GM12873 (cell line): ENCODE measurements at regions not wholly inside any gene's neighbourhood (a gene's known extent, or its start where the extent isn't known, plus 50 kb on each side); places are given as distances from the start of the nearest gene placed in this dataset.

ENCODE experiments used
- TF ChIP-seq, protein P1 (sequence below): IDR thresholded peaks from 2 replicates; pipeline ENCODE4 v1.5.1; 2012; ENCODE audit warnings: low read depth, mild to moderate bottlenecking, moderate library complexity, low read length, control low read depth; ENCODE audit not compliant: insufficient read depth; ENCODE audit errors: missing control alignments

DNA sequence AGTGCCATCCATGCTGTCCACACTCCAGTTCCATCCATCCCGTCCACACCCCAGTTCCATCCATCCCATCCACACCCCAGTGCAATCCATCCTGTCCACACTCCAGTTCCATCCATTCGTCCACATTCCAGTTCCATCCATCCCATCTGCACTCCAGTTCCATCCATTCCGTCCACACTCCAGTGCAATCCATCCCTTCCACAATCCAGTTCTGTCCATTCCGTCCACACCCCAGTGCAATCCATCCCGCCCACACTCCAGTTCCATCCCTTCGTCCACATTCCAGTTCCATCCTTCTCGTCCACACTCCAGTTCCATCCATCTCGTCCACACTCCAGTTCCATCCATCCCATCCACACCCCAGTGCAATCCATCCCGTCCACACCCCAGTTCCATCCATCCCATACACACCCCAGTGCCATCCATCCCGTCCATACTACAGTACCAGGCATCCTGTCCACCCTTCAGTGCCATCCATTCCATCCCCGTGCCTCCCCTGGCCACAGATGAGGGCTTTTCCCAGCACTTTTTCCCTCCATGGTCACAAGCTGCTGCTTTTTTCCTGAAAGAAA, 704.0 kb downstream of the BRD1 start:
- TF ChIP-seq, protein P1, sequence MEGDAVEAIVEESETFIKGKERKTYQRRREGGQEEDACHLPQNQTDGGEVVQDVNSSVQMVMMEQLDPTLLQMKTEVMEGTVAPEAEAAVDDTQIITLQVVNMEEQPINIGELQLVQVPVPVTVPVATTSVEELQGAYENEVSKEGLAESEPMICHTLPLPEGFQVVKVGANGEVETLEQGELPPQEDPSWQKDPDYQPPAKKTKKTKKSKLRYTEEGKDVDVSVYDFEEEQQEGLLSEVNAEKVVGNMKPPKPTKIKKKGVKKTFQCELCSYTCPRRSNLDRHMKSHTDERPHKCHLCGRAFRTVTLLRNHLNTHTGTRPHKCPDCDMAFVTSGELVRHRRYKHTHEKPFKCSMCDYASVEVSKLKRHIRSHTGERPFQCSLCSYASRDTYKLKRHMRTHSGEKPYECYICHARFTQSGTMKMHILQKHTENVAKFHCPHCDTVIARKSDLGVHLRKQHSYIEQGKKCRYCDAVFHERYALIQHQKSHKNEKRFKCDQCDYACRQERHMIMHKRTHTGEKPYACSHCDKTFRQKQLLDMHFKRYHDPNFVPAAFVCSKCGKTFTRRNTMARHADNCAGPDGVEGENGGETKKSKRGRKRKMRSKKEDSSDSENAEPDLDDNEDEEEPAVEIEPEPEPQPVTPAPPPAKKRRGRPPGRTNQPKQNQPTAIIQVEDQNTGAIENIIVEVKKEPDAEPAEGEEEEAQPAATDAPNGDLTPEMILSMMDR = no peak

DNA sequence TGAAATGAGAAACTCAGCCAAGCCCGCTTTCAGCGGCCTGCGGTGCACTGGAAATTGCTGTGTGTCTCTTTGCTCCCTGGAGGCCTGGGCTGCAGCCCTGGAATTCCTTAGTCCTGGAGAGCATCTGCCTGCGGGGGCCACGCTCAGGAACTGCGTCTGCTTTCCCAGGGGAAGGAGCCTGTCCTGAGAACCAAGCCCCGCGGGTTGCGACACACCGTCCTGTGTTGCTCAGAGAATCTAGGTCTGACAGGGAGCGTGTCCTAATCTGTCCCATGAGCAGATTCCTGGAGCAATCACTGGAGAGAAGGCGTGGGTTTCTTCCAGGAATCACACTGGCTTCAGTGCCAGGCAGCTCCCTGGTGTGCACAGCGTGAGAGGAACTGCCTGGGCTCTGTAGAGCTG, 708.1 kb downstream of the BRD1 start:
- TF ChIP-seq, protein P1 = no peak

DNA sequence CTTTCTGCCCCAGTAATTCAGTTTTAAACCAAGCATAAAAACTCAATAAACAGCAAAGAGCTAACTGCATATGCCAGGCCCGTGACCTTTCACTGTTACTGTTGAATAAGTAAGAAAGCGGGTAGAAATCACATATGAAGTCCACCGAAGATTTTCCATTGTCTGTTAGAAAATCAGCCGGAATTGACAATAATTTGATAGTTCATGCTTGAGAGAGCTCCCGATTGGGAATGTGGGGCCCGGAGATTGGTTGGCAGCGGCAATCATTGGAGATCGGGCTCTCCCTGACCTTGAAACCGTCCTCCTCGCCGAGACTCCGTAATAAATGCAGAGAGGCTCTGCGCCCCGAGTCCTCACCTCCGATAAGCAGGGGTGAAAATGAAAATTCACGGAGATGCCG, 709.6 kb downstream of the BRD1 start:
- TF ChIP-seq, protein P1 = no peak

DNA sequence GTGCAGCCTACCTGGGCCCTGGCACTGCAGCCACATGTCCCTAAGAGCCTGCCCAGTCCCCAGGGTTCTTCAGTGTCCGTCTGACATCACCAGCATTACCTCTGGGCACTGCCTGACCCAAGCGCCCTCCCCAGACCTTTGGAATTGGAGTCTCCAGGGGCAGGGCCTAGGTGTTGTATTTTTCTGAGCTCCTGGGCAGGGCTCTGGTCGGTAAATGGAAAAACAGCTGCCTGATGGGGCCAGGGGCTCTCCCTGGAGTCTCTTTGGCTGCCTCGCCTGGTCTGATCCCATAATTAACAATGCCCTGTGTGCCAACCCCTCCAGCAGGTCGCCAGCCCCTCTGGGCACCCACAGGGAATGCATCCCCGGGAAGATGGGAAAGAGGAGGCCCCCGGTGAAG, 710.2 kb downstream of the BRD1 start:
- TF ChIP-seq, protein P1 = no peak

DNA sequence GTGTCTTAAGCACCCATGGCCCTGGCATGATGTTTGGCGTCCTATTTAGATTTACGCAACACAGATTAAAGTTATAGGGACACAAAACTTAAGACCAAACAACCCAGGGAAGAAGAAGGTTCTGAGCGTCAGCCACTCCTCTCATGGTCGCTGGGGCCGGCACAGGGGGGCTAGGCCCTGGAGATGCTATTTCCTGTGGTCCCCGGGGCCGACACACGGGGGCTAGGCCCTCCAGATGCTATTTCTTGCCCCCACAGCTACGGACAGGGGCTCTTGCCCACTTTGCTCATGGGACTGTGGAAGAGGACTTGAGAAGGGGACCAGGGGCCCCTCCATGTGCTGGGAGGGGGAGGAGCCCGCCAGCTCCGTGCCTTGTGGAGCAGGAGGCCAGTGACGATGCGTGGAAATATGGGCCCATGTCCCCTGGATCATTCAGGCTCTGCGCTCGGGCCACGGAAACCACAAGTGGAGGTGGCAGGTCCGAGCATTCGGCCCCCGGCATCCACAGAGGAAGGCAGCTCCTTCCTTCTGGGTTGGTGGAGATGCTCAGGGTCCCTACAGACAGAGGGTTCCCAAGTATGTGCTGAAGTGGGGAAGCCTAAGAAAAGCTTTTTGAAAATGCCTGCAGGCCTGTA, 711.1 kb downstream of the BRD1 start:
- TF ChIP-seq, protein P1 = no peak

GRCh38 chr22:49116021-49116420, 711.7 kb downstream of the BRD1 start:
- TF ChIP-seq, protein P1 = no peak

DNA sequence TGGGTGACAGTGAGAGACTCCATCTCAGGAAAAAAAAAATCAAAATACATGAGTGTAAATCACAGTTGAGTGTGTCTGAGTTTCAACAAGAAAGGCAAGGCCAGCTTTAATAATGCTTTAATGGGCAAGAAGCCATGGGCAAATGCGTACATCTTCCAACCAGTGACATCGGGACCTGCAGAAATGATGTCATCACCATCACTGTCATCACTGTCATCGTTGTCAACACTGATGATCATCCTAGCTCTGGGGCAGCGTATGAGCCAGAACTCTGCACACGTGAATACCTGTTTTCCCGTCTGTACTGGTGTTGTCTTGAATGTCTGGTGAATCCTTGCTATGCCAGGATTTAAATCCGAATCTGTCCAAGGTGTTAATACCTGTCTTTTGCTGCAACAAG, 712.5 kb downstream of the BRD1 start:
- TF ChIP-seq, protein P1 = no peak
